Calu3 (cell line): ENCODE measurements at regions not wholly inside any gene's neighbourhood (a gene's known extent, or its start where the extent isn't known, plus 50 kb on each side); places are given as distances from the start of the nearest gene placed in this dataset.

ENCODE experiments used
- BruUV-seq: library from RNA; stranded (reverse); fragments of 400-500 nt; replicated peaks from 2 replicates; lab custom pipeline; 2021; lab: Mats Ljungman, UMichigan
- CTCF ChIA-PET: fragments of 300-600 bp; sonication (Branson Sonifier 250); formaldehyde crosslinking; loops from one replicate; lab custom pipeline; 2022; ENCODE audit warnings: antibody characterized with exemption; lab: Charles Lee
- DNase-seq: peaks from one replicate; pipeline ENCODE4 v3.0.0; 2022
- H3K27ac Mint-ChIP-seq: one replicate; pipeline ENCODE4 v1.8.0; 2022; ENCODE audit warnings: mixed read lengths; ENCODE audit not compliant: unreplicated experiment
- H3K27me3 Mint-ChIP-seq: one replicate; pipeline ENCODE4 v1.8.0; 2022; ENCODE audit warnings: mixed read lengths; ENCODE audit not compliant: unreplicated experiment
- H3K36me3 Mint-ChIP-seq: one replicate; pipeline ENCODE4 v1.8.0; 2022; ENCODE audit warnings: mild to moderate bottlenecking, moderate library complexity, mixed read lengths; ENCODE audit not compliant: insufficient read depth, unreplicated experiment
- H3K4me1 Mint-ChIP-seq: one replicate; pipeline ENCODE4 v1.8.0; 2022; ENCODE audit warnings: mild to moderate bottlenecking, low read depth, mixed read lengths; ENCODE audit not compliant: unreplicated experiment
- H3K4me3 Mint-ChIP-seq: one replicate; pipeline ENCODE4 v1.8.0; 2022; ENCODE audit warnings: mild to moderate bottlenecking, low read depth, moderate library complexity, mixed read lengths; ENCODE audit not compliant: unreplicated experiment
- H3K9me3 Mint-ChIP-seq: one replicate; pipeline ENCODE4 v1.8.0; 2022; ENCODE audit warnings: low read depth, mixed read lengths; ENCODE audit not compliant: unreplicated experiment
- intact Hi-C: fragments of 100-400 bp; cut with micrococcal nuclease; formaldehyde crosslinking; loops from one replicate; pipeline ENCODE4 v1.10.0; 2022; ENCODE audit not compliant: unreplicated experiment
- TF ChIP-seq, protein P1 (sequence below): fragments of 200-600 bp; IDR thresholded peaks from one replicate; pipeline ENCODE4 v1.8.0; 2022; ENCODE audit warnings: antibody characterized with exemption; ENCODE audit not compliant: unreplicated experiment

- intact Hi-C loops: no loop called here
- Mint-ChIP-seq H3K4me3 (no peak overlapping the region), H3K9me3 (peaks cover 8% of the 10 kb centered on the region), H3K27ac (no peak overlapping the region), H3K36me3 (no peaks in the 10 kb centered on the region), H3K27me3 (no peaks in the 10 kb centered on the region), H3K4me1 (no peaks in the 10 kb centered on the region)
- no peak for DNase-seq
- BruUV-seq: no TSS peak
- TF ChIP-seq, protein P1, sequence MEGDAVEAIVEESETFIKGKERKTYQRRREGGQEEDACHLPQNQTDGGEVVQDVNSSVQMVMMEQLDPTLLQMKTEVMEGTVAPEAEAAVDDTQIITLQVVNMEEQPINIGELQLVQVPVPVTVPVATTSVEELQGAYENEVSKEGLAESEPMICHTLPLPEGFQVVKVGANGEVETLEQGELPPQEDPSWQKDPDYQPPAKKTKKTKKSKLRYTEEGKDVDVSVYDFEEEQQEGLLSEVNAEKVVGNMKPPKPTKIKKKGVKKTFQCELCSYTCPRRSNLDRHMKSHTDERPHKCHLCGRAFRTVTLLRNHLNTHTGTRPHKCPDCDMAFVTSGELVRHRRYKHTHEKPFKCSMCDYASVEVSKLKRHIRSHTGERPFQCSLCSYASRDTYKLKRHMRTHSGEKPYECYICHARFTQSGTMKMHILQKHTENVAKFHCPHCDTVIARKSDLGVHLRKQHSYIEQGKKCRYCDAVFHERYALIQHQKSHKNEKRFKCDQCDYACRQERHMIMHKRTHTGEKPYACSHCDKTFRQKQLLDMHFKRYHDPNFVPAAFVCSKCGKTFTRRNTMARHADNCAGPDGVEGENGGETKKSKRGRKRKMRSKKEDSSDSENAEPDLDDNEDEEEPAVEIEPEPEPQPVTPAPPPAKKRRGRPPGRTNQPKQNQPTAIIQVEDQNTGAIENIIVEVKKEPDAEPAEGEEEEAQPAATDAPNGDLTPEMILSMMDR: no peak
- CTCF ChIA-PET: no interaction called here
These were observed 830.1 kb upstream of the TMEFF2 start for GRCh38 chr2:193024791-193025190.

- BruUV-seq: no TSS peak
These were observed 817.1 kb upstream of the TMEFF2 start for GRCh38 chr2:193011870-193012269.

GRCh38 chr2:192993059-192993458 is 798.3 kb upstream of the TMEFF2 start:
- no peaks in the 10 kb centered on the region for H3K36me3 Mint-ChIP-seq
- no peaks in the 10 kb centered on the region for H3K27me3 Mint-ChIP-seq
- H3K4me3 Mint-ChIP-seq: no peak overlapping the region
- BruUV-seq: no TSS peak
- TF ChIP-seq, protein P1: no peak
- H3K4me1 Mint-ChIP-seq: no peaks in the 10 kb centered on the region
- CTCF ChIA-PET: no interaction called here
- H3K27ac Mint-ChIP-seq: no peak overlapping the region
- no peak for DNase-seq
- intact Hi-C loops: no loop called here
- H3K9me3 Mint-ChIP-seq: peaks cover 2% of the 10 kb centered on the region

More at GRCh38 chr2:193011870-193012269, 817.1 kb upstream of the TMEFF2 start:
- Mint-ChIP-seq H3K27ac (no peak overlapping the region), H3K36me3 (no peaks in the 10 kb centered on the region), H3K9me3 (peaks cover 4% of the 10 kb centered on the region), H3K27me3 (no peaks in the 10 kb centered on the region), H3K4me1 (no peaks in the 10 kb centered on the region), H3K4me3 (no peak overlapping the region)
- TF ChIP-seq, protein P1: no peak
- CTCF ChIA-PET: no interaction called here
- intact Hi-C loops: no loop called here
- DNase-seq: no peak

- H3K4me1 Mint-ChIP-seq: no peaks in the 10 kb centered on the region
- no TSS peak for BruUV-seq
- TF ChIP-seq, protein P1: no peak
These were observed 788.4 kb upstream of the TMEFF2 start for GRCh38 chr2:192983173-192983572.

More at GRCh38 chr2:192983173-192983572, 788.4 kb upstream of the TMEFF2 start:
- Mint-ChIP-seq H3K27me3 (no peaks in the 10 kb centered on the region), H3K4me3 (no peak overlapping the region), H3K9me3 (no peaks in the 10 kb centered on the region), H3K27ac (no peak overlapping the region), H3K36me3 (no peaks in the 10 kb centered on the region)
- intact Hi-C loops: no loop called here
- DNase-seq: no peak
- CTCF ChIA-PET: no interaction called here
